Hepatocyte (in vitro differentiated cells): ENCODE measurements at regions not wholly inside any gene's neighbourhood (a gene's known extent, or its start where the extent isn't known, plus 50 kb on each side); places are given as distances from the start of the nearest gene placed in this dataset.

ENCODE experiments used
- EZH2 ChIP-seq: fragments of 200-600 bp; sonication (generic); IDR thresholded peaks from 2 replicates; pipeline ENCODE4 v1.6.1; 2016; ENCODE audit warnings: antibody characterized with exemption, mild to moderate bottlenecking, borderline replicate concordance
- EZH2phosphoT487 ChIP-seq: fragments of 200-600 bp; sonication (generic); IDR thresholded peaks from one replicate; pipeline ENCODE4 v1.6.1; 2018; ENCODE audit warnings: antibody characterized with exemption, mild to moderate bottlenecking, low read depth, moderate library complexity; ENCODE audit not compliant: unreplicated experiment, severe bottlenecking
- TF ChIP-seq, protein P1 (sequence below): fragments of 200-600 bp; sonication (generic); IDR thresholded peaks from 2 replicates; pipeline ENCODE4 v1.5.1; 2016; ENCODE audit warnings: antibody characterized with exemption, mild to moderate bottlenecking; ENCODE audit not compliant: poor library complexity

DNA sequence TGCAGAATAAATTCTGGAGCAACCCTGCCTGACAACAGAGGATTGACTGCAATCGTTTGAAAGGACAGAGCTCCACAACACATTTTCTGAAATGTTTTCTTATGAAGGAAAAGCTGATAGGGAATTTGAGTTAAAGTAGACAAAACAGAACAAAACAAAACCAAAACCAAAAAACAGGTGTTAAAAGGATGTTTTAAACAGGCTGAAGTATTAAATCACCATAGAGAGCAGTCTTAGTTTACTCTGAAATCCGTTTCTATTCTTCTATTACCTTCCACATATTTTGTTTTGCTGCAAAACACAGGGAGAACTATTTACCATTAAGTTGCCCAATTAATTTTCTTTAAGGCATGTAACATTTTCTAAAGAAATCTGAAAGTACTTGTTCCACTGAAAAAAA is 93.4 kb upstream of the MLIP start:
- TF ChIP-seq, protein P1, sequence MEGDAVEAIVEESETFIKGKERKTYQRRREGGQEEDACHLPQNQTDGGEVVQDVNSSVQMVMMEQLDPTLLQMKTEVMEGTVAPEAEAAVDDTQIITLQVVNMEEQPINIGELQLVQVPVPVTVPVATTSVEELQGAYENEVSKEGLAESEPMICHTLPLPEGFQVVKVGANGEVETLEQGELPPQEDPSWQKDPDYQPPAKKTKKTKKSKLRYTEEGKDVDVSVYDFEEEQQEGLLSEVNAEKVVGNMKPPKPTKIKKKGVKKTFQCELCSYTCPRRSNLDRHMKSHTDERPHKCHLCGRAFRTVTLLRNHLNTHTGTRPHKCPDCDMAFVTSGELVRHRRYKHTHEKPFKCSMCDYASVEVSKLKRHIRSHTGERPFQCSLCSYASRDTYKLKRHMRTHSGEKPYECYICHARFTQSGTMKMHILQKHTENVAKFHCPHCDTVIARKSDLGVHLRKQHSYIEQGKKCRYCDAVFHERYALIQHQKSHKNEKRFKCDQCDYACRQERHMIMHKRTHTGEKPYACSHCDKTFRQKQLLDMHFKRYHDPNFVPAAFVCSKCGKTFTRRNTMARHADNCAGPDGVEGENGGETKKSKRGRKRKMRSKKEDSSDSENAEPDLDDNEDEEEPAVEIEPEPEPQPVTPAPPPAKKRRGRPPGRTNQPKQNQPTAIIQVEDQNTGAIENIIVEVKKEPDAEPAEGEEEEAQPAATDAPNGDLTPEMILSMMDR, result no peak
- TF ChIP-seq EZH2 (no peak), EZH2phosphoT487 (no peak)
